HG03520 (cell line): ENCODE measurements at regions not wholly inside any gene's neighbourhood (a gene's known extent, or its start where the extent isn't known, plus 50 kb on each side); places are given as distances from the start of the nearest gene placed in this dataset.

ENCODE experiments used
- ATAC-seq: cut with Tn5 transposase; IDR thresholded peaks from one replicate; pipeline ENCODE4 v1.9.1; 2021; ENCODE audit warnings: mild to moderate bottlenecking, moderate library complexity; ENCODE audit not compliant: unreplicated experiment

- ATAC-seq = no peak
Observed at GRCh38 chr10:32174349-32174893, 118.2 kb upstream of the KIF5B start.

GRCh38 chr10:32171204-32171603 is 115.0 kb upstream of the KIF5B start:
- no peak for ATAC-seq

GRCh38 chr10:32169556-32169955 is 113.3 kb upstream of the KIF5B start:
- no peak for ATAC-seq

GRCh38 chr10:32167450-32167849 is 111.2 kb upstream of the KIF5B start:
- no peak for ATAC-seq

GRCh38 chr10:32166365-32166764 is 110.1 kb upstream of the KIF5B start:
- no peak for ATAC-seq

GRCh38 chr10:32163762-32164148 is 107.5 kb upstream of the KIF5B start:
- no peak for ATAC-seq

- ATAC-seq = no peak
Observed at GRCh38 chr10:32163071-32163761, 107.0 kb upstream of the KIF5B start.

GRCh38 chr10:32161586-32161985 is 105.4 kb upstream of the KIF5B start:
- ATAC-seq = no peak

GRCh38 chr10:32160864-32161263 is 104.6 kb upstream of the KIF5B start:
- ATAC-seq = no peak

GRCh38 chr10:32159264-32159663 is 103.0 kb upstream of the KIF5B start:
- no peak for ATAC-seq

- ATAC-seq = no peak
Observed at GRCh38 chr10:32156031-32156495, 99.8 kb upstream of the KIF5B start.

GRCh38 chr10:32155075-32155516 is 98.9 kb upstream of the KIF5B start:
- ATAC-seq = no peak

GRCh38 chr10:32153931-32154330 is 97.7 kb upstream of the KIF5B start:
- ATAC-seq = no peak

GRCh38 chr10:32153252-32153651 is 97.0 kb upstream of the KIF5B start:
- ATAC-seq = no peak

- no peak for ATAC-seq
Observed at GRCh38 chr10:32151871-32152270, 95.6 kb upstream of the KIF5B start.

GRCh38 chr10:32150532-32151101 is 94.4 kb upstream of the KIF5B start:
- no peak for ATAC-seq

GRCh38 chr10:32149252-32149955 is 93.2 kb upstream of the KIF5B start:
- ATAC-seq = peak; percentile 92

- ATAC-seq = peak; percentile 13
Observed at GRCh38 chr10:32148864-32149251, 92.6 kb upstream of the KIF5B start.

- ATAC-seq = no peak
Observed at GRCh38 chr10:32147730-32148129, 91.5 kb upstream of the KIF5B start.

GRCh38 chr10:32146166-32146565 is 89.9 kb upstream of the KIF5B start:
- no peak for ATAC-seq

GRCh38 chr10:32144817-32145688 is 88.8 kb upstream of the KIF5B start:
- no peak for ATAC-seq
